ENCODE measurements at regions not wholly inside any gene's neighbourhood (a gene's known extent, or its start where the extent isn't known, plus 50 kb on each side); places are given as distances from the start of the nearest gene placed in this dataset.

DNA sequence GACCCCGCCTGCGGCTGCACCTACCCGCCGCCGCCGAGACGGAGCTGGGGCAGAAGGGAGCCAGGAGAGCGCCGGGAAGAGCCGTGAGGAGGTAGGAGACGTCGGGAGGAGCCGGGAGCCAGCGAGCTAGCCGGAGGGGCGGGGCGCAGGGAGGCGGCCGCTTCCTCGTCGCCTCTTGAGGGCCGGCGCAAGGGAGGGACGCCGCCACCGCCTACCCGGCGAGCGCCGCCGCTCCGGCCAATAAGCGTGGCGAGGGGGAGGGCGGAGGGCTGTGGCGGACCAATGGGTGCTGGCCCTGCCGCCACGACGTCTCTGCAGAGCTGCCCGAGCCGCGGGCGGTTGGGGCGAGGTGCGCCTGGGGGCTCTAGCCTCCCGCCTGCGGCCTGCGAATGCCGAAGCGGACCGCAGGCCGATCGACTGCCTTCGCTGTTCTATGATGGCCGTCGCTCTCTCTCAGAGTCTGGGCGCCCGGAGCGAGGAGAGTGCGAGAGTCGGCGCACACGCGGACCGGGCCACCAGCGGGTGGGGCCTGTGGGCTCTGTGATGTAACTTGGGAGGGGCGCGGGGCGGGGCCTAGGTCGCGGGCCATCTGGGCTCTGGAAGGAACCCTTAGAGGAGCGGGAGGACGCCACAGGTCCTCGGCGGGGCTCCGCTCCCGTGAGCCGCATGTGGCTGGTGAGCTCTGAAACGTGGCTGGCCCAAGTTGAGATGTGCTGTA lies 72.7 kb upstream of the MAP4 start (continued):
- TF ChIP-seq CHCHD3 (CRISPR knock-in tag; IDR thresholded peaks at IDR 0.05) (no peak), ILF3 (IDR thresholded peaks at IDR 0.05; ENCODE audit: borderline replicate concordance) (no peak), SRSF3 (IDR thresholded peaks at IDR 0.05; ENCODE audit: insufficient read depth, low read length) (no peak), MXI1 (IDR thresholded peaks at IDR 0.05; ENCODE audit: low read depth, low read length) (no peak), NRF1 (conservative IDR thresholded peaks at IDR 0.05 in 1 of 2, IDR thresholded peaks at IDR 0.05 in 1 of 2) (peak; percentile 90 to 92), ZNF316 (IDR thresholded peaks at IDR 0.05) (no peak), ARHGAP35 (IDR thresholded peaks at IDR 0.05; ENCODE audit: partially characterized antibody) (no peak), CREM (IDR thresholded peaks at IDR 0.05; ENCODE audit: low read depth) (peak; percentile 84), TBL1XR1 (IDR thresholded peaks at IDR 0.05; ENCODE audit: low read length in 2 of 2) (peak in 1 of 2 experiments; percentile 44; a peak in 1 of 4 replicates), EHMT2 (IDR thresholded peaks at IDR 0.05) (no peak), ZNF24 (IDR thresholded peaks at IDR 0.05) (no peak)
- TF ChIP-seq, protein P1, sequence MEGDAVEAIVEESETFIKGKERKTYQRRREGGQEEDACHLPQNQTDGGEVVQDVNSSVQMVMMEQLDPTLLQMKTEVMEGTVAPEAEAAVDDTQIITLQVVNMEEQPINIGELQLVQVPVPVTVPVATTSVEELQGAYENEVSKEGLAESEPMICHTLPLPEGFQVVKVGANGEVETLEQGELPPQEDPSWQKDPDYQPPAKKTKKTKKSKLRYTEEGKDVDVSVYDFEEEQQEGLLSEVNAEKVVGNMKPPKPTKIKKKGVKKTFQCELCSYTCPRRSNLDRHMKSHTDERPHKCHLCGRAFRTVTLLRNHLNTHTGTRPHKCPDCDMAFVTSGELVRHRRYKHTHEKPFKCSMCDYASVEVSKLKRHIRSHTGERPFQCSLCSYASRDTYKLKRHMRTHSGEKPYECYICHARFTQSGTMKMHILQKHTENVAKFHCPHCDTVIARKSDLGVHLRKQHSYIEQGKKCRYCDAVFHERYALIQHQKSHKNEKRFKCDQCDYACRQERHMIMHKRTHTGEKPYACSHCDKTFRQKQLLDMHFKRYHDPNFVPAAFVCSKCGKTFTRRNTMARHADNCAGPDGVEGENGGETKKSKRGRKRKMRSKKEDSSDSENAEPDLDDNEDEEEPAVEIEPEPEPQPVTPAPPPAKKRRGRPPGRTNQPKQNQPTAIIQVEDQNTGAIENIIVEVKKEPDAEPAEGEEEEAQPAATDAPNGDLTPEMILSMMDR (IDR thresholded peaks at IDR 0.05 in 2 of 3, conservative IDR thresholded peaks at IDR 0.05 in 1 of 3; ENCODE audit: insufficient read depth in 2 of 3, low read depth in 1 of 3, low read length in 3 of 3) = no peak
- TF ChIP-seq, protein P2, sequence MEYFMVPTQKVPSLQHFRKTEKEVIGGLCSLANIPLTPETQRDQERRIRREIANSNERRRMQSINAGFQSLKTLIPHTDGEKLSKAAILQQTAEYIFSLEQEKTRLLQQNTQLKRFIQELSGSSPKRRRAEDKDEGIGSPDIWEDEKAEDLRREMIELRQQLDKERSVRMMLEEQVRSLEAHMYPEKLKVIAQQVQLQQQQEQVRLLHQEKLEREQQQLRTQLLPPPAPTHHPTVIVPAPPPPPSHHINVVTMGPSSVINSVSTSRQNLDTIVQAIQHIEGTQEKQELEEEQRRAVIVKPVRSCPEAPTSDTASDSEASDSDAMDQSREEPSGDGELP (CRISPR knock-in tag; IDR thresholded peaks at IDR 0.05; ENCODE audit: borderline replicate concordance) = peak; percentile 91
- TF ChIP-seq, protein P3, sequence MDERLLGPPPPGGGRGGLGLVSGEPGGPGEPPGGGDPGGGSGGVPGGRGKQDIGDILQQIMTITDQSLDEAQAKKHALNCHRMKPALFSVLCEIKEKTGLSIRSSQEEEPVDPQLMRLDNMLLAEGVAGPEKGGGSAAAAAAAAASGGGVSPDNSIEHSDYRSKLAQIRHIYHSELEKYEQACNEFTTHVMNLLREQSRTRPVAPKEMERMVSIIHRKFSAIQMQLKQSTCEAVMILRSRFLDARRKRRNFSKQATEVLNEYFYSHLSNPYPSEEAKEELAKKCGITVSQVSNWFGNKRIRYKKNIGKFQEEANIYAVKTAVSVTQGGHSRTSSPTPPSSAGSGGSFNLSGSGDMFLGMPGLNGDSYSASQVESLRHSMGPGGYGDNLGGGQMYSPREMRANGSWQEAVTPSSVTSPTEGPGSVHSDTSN (CRISPR knock-in tag; IDR thresholded peaks at IDR 0.05; ENCODE audit: low read depth) = no peak
- TF ChIP-seq, protein P3 (tag; conservative IDR thresholded peaks at IDR 0.05; ENCODE audit: low read depth) = no peak
- TF ChIP-seq, protein P4, sequence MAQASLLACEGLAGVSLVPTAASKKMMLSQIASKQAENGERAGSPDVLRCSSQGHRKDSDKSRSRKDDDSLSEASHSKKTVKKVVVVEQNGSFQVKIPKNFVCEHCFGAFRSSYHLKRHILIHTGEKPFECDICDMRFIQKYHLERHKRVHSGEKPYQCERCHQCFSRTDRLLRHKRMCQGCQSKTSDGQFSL (CRISPR knock-in tag; IDR thresholded peaks at IDR 0.05) = peak; percentile 64; the same call in 1 of the 2 replicates
- TF ChIP-seq, protein P4 (tag; IDR thresholded peaks at IDR 0.05) = no peak
- TF ChIP-seq, protein P5, sequence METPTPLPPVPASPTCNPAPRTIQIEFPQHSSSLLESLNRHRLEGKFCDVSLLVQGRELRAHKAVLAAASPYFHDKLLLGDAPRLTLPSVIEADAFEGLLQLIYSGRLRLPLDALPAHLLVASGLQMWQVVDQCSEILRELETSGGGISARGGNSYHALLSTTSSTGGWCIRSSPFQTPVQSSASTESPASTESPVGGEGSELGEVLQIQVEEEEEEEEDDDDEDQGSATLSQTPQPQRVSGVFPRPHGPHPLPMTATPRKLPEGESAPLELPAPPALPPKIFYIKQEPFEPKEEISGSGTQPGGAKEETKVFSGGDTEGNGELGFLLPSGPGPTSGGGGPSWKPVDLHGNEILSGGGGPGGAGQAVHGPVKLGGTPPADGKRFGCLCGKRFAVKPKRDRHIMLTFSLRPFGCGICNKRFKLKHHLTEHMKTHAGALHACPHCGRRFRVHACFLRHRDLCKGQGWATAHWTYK (CRISPR knock-in tag; IDR thresholded peaks at IDR 0.05) = peak; percentile 92
